ENCODE measurements at regions not wholly inside any gene's neighbourhood (a gene's known extent, or its start where the extent isn't known, plus 50 kb on each side); places are given as distances from the start of the nearest gene placed in this dataset.
"Not testable (repeated sequence)": the region's sequence is repeated elsewhere in the genome, so short reads cannot be mapped to it uniquely, and the experiment has no call there.

- no peak for DNase-seq
Observed at GRCh38 chr5:82596451-82596850, 318.3 kb upstream of the RPS23 start.

- DNase-seq: no peak
Observed at GRCh38 chr5:82595113-82595512, 317.0 kb upstream of the RPS23 start.

- DNase-seq: peak; percentile 2
Observed at GRCh38 chr5:82594097-82594496, 315.9 kb upstream of the RPS23 start.

- DNase-seq: peak; percentile 3
Observed at GRCh38 chr5:82593481-82593880, 315.3 kb upstream of the RPS23 start.

GRCh38 chr5:82591021-82591515, 312.9 kb upstream of the RPS23 start:
- DNase-seq: no peak

GRCh38 chr5:82590112-82590511, 312.0 kb upstream of the RPS23 start:
- no peak for DNase-seq

- DNase-seq: no peak
Observed at GRCh38 chr5:82586661-82587310, 308.6 kb upstream of the RPS23 start.

GRCh38 chr5:82586181-82586580, 308.0 kb upstream of the RPS23 start:
- no peak for DNase-seq

GRCh38 chr5:82584631-82585030, 306.5 kb upstream of the RPS23 start:
- DNase-seq: no peak

GRCh38 chr5:82583331-82583730, 305.2 kb upstream of the RPS23 start:
- not testable (repeated sequence) for DNase-seq

GRCh38 chr5:82564963-82565362, 286.8 kb upstream of the RPS23 start:
- no peak for DNase-seq

GRCh38 chr5:82563745-82564144, 285.6 kb upstream of the RPS23 start:
- no peak for DNase-seq

GRCh38 chr5:82562696-82563240, 284.6 kb upstream of the RPS23 start:
- no peak for DNase-seq

- no peak for DNase-seq
Observed at GRCh38 chr5:82561797-82562196, 283.6 kb upstream of the RPS23 start.

- no peak for DNase-seq
Observed at GRCh38 chr5:82560969-82561368, 282.8 kb upstream of the RPS23 start.

GRCh38 chr5:82560561-82560960, 282.4 kb upstream of the RPS23 start:
- DNase-seq: no peak

GRCh38 chr5:82551840-82552385, 273.8 kb upstream of the RPS23 start:
- no peak for DNase-seq

- DNase-seq: no peak
Observed at GRCh38 chr5:82551192-82551591, 273.0 kb upstream of the RPS23 start.

GRCh38 chr5:82549263-82549662, 271.1 kb upstream of the RPS23 start:
- DNase-seq: no peak

GRCh38 chr5:82544004-82544403, 265.9 kb upstream of the RPS23 start:
- no peak for DNase-seq

GRCh38 chr5:82540301-82540700, 262.1 kb upstream of the RPS23 start:
- DNase-seq: no peak

GRCh38 chr5:82538339-82539034, 260.3 kb upstream of the RPS23 start:
- DNase-seq: peak; percentile 66

- DNase-seq: no peak
Observed at GRCh38 chr5:82537687-82538306, 259.6 kb upstream of the RPS23 start.

GRCh38 chr5:82534986-82535385, 256.8 kb upstream of the RPS23 start:
- DNase-seq: no peak
